ENCODE measurements at regions not wholly inside any gene's neighbourhood (a gene's known extent, or its start where the extent isn't known, plus 50 kb on each side); places are given as distances from the start of the nearest gene placed in this dataset.

DNA sequence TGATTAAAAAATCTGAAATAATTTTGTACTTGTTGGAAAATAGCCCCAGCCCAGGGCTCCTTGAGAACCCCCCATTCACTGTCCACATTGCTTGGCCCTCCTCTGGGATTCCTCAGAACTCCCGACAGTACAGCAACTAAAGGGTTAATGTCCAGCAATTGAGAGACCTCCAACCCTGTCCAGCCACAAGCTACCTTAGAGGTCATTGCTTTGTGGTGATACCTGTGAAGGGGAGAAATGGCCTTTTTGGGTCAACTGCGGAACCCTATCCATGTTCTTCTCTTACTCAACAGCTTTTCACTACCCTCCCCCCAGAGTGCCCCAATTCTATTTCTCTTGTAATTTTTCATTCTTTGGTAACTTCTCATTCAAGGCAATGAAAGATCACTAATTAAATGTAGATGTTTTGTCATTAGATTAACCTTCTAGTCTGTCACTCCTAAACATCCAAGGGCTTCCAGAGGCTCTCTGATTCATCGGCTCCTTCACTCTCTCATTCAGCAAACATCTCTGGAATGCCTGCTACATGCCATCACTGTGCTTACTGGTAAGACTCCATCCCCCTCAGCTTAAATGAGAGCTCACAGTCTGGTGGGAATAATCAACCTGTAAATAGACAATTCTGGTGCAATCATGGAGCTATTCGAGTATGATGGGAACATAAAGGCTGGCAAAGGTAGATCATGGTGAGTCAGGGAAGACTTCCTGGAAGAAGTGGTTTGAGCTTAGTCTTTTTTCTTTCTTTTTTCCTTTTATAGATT lies 241.4 kb upstream of the PGRMC2 start:
- DNase-seq (ENCODE audit: low read depth, low spot score), result no peak

DNA sequence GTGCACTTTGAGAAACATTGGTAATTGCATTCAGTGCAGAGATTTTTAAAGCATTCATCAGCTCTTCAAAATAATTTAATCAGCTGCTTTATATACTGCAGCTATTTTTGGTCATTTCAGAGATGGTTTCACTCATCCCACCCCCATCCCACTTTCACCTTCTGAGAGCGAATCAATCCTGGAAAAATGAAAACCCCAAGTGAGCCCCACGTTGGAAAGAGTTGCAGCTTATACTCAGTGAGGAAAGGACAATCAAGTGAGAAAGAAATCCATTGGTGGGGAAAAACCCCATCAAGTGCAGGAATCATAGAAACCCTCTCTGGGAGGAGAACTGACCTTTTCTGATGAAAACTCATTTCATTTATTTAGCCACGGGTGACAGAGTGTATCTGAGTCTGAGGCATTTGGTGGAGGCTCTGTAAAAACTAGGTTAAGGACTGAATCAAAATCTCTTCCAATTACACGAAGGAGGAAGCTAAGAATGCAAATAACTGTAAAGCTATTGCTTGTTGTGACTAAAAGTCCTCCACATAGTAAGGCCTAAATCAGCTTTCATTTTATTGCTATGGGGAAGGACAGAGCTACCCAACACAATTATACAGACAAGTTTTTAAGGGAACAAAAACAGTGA lies 240.4 kb upstream of the PGRMC2 start:
- no peak for DNase-seq (ENCODE audit: low read depth, low spot score)

DNA sequence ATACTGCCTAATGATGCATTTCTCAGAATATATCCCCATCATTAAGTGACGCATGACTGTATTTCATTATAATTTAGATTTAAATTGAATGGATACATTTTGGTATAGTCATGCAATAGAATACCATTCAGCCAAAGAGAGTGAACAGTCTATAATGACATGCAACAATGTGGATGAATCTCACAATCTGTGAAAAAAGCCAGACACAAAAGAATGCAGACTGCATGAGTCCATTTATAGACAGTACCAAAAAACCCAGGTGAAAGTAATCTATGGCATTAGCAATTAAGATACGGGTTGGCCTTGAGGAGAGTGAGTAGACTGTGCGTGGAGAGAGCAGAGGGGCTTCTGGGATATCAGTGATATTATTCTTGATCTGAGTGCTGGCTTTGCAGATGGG lies 239.7 kb upstream of the PGRMC2 start:
- no peak for DNase-seq (ENCODE audit: low read depth, low spot score)

DNA sequence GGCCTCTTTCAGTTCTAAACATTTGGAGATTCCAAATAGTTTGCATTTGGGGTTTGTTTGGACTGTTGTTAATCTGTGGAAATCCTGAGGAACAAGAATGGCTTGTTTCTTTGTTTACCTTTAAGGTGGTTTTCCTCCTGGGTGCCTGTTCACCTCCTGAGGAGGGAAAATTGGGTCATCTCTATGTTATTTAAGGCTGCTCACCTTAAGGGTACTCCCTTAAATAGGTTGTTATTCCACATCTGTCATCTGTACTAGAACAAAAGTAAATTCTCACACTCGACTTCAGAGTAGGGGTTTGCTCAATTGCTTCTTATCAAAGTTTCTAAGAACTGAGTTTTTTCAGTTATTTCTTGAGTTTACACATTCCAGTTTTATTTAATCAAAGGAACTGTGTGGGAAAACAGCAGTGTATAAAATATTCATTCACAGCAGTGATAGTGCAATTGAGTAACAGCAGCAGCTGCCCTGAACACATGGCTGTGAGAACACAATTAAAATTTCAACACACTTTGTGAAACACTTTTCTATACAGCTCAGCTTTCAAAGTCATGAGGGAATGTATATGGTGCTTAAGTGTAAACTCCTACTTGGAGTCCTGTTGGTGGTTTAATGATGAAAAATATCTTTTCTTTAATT lies 238.5 kb upstream of the PGRMC2 start:
- DNase-seq (ENCODE audit: low read depth, low spot score), result no peak

DNA sequence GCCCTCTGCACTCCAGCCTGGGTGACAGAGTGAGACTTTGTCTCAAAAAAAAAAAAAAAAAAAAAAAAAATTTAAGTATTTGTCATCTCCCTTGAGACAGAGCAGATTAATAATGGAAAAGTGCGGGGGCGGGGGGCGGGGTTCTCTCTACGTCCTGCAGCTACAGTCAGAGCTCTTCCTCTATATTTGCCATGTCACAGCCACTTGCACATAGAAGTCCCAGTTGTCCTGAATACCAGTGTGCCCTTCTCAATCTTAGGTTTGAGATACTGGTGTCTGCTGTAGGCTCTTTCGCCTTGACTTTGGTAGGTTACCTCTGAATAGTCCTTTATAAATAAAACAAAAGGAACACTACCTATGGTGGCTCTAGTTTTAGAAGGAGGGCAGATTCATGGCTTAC lies 237.8 kb upstream of the PGRMC2 start:
- no peak for DNase-seq (ENCODE audit: low read depth, low spot score)

DNA sequence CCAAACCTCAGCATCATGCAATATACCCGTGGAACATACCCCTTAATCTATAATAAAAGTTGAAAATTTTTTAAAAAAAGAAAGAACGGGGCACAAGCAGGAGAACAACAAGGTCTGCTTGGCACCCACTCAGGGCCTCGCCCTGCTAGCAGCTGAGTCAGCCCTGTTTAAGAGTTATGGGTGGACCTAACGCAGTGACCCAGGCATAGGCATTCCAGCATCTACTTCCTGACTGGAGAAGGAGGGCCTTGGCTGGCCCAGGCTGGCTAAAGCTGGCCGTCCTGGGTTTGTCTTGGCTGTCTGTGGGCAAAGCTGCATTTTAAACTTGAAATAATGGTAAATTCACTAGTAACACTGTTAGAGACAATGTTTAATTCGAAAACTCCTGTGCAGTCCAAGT lies 236.7 kb upstream of the PGRMC2 start:
- no peak for DNase-seq (ENCODE audit: low read depth, low spot score)

DNA sequence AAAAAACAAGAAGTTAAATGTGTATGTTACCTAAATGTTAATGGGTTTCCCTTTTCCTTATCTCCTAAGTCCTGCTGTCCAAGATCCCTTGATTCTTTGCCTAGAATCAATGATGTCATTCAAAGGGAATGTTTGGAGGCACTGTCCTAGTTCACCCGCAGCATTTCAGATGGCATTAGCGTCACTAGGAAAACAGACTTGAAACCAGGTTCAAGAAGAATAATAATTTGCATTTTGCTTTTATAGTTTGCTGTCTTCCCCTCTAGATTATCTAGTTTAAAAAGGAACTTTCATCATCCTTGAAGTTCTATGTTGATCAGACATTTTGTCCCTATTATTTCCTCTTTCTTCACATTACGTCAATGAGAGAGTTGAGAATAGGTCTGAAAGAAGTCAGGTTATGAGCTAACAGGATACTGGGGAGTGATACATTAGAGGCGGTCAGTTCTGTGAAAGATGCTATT lies 234.1 kb upstream of the PGRMC2 start:
- DNase-seq (ENCODE audit: low read depth, low spot score), result no peak

DNA sequence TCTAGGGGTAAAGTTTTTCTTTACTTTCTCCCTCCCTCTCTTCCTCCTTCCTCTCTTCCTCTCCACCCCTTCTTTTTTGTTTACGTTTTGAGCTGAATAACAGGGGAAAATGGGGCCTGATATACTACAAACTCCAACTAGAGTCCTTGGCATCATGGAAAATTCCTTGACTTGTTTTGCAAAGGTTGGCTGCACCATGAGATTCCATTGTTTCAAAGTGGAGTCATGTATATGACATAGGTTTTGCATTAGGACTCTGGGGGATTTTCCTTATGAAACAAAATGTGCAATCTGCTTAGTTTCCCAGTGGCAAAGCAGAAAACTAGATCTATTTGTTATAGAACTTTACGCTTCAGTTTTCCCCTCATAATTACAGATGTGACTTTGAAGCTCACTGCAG lies 233.5 kb upstream of the PGRMC2 start:
- no peak for DNase-seq (ENCODE audit: low read depth, low spot score)

DNA sequence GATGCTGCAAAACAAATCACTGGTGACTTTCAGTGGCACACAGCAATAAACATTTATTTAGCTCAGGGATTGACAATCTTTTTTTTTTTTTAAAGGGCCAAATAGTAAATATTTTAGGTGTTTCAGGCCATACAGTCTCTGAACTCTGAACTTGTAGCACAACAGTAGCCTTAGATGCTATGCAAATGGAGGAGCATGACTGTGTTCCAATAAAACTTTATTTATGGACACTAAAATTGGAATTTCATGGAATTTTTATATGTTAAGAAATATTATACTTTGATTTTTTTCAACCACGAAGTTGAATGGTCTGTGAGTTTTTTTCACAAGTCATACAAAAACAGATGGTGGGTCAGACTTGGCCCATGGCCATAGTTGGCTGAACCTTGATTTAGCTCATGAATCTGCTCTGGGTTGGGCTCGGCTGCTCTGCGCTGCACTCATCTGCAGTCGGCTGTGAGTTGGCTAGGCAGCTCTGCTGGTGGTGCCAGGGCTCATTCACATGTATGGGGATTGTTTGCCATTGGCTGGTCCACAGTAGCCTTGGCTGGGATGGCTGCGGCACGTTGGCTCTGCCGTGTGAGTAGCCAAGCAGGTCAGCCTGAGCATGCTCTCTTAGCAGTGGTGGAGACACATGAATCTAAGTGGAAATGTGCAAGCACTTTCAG lies 231.7 kb upstream of the PGRMC2 start:
- DNase-seq (ENCODE audit: low read depth, low spot score), result peak; percentile 40

DNA sequence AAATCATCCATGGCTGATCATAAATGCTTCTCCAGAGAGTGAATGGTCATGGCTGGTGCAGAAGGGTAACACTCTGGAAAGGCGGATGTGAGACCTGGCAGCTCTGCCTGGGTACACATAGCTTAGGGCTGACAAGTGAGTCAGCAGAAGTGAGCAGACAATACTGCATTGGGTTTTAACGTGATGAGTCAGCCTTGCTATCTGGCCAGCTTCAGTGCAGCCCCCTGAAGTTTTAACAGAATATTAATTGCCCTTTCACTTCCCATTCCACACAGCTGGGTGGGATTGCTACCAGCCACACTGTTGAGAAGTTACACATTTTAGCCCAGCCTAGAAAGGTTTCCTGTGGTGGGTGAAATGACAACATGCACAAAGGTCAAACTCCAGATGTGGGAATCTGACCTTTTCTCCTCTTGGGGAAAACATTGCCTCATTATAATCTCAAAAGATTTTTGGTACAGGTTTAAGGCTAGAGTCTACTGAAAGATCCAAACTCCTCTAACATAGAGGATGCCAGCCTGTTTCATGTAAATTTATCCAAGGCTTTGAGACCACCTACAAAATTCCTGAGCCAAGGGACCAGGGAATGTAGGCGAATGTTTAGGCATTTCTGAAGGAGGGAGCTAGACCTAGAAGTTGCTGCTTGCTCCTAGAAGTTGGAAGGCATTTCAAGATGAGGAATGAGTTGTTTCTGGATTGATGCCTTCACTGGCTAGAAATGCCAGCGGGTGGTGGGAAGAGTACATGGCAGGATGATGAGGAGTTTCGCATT lies 230.3 kb upstream of the PGRMC2 start:
- DNase-seq (ENCODE audit: low read depth, low spot score), result peak; percentile 94

DNA sequence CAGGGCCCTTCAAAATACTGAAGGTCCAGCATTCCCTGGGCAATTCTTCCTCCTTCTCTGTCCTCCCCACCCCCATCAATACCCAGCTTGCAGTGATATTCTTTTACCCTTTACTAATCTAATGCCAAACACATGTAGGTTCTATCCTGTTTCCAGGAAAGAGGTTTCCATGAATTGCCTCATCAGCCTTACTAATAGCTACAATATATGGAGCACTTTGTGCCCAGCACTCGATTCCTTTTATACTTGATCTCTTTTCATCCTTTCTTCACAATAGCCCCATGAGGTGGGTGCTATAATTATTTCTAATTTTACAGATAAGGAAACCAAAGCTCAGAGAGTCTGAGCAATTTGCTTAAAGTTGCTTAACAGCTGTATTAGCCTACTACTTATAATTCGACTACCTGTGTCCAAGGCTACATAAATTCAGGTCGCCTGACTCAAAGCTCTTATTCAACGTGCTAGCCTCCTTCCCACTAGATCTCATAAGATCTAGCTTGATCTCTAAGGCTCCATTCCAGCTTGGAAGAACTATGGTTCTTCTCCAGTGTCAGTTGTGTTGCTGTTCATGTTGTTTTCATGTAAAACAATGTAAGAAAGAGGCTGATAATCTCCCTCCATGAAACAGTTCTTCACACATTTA lies 229.6 kb upstream of the PGRMC2 start:
- DNase-seq (ENCODE audit: low read depth, low spot score), result no peak

DNA sequence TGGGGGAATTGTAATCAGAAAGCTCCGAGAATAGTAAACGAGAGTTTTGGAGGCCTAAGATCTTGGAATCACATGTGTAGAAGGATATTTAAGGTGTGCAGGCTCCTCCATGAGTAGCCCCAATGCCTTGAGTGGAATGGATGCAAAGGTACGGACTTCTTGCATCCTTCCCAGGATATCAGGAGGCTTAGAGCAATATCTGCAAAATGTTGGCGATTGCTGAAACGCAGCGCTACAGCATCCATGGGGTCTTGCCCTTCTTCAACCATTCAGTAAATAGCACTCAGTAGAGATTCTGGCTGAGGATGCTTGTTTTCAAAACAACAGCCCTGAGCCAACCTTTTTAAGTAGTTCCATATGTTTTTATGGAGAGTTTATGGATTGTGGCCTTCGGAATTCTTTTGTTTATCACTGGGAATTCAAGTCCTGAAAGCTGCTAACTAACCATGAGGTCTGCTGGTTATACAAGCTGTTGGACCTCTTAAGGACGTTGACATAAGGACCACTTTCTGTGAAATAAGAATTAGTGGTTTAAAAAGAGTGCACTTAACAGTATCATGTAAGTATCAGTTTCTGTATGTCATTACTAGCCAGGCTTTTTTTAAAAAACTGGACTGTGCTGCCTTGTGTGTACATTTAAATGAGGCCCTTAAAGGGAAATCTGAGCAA lies 228.8 kb upstream of the PGRMC2 start:
- peak; percentile 63 for DNase-seq (ENCODE audit: low read depth, low spot score)

DNA sequence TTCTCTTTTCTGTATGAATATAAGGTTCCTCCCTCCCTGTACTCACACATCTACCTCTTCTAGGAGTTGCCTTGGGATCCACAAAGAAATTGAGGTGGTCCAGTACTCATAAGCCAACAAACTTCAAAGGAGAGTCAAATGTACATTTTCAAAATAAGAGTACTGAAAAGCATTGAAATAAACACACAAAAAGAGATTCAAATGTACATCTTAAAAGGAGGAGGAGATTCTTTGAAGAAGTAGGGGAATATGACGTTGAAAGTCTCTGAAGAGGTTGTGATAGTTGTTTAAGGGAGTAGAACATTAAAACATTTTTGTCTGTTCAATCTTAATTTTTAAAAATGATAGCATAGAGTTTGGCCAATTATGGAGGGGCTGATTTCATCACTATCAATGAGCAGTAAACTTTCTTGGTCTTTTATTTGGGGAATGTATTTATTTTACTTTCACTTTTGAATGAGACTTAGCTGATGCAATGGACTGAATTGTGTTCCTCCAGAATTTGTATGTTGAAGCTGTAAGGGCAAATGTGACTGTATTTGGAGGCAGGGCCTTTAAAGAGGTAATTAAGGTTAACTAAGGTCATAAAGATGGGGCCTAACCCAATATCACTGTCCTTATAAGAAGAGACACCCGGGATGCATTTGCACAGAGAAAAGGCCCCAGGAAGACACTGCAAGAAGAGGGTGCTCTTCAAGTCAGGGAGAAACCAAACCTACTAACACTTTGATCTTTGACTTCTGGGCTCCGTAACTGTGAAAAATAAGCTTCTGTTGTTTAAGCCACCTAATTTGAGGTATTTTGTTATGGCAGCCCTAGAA lies 226.3 kb upstream of the PGRMC2 start:
- DNase-seq (ENCODE audit: low read depth, low spot score), result no peak

DNA sequence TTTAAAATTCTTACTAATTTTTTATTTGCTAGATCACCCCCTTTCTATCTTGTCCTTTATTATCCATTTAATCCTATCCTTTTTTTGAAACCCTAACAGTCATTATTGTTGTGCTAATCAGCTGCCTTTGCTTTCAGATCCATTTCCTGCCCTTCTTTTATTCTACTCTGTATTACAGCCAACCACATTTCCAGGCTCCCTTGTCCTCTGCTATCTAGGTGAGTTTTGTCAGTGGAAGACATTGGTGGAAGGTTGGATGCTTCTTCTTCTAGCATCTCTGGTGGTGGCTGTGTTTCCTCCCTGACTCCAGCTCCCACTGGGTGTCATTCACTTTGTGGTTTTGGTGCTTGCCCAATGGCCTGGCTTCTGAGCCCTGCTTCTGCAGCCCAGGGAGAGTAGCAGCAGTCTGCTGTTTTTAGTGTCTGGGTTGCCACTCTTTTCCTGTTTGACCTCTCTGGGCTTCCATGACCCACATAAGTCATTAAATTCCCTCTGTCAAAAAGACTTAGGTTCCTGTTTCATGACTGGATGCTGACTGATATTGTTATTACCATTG lies 225.2 kb upstream of the PGRMC2 start:
- DNase-seq (ENCODE audit: low read depth, low spot score), result no peak

DNA sequence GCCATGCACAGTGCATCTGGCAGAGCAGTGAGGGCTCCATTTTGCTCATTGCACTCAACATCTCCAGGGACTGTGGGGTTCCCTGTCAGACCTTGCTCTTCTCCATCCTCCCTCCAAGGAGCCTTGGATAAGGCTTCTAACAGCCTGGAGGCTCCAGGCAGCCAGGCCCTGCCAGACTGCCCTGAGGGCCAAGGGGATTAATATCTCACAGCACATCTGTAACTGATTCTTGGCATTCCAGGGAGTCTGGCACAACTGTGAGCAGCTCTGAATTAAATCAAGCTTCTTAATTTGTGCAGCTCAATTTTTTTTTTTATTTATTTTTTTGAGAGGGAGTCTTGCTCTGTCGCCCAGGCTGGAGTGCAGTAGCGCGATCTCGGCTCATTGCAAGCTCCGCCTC lies 224.5 kb upstream of the PGRMC2 start:
- DNase-seq (ENCODE audit: low read depth, low spot score), result no peak

DNA sequence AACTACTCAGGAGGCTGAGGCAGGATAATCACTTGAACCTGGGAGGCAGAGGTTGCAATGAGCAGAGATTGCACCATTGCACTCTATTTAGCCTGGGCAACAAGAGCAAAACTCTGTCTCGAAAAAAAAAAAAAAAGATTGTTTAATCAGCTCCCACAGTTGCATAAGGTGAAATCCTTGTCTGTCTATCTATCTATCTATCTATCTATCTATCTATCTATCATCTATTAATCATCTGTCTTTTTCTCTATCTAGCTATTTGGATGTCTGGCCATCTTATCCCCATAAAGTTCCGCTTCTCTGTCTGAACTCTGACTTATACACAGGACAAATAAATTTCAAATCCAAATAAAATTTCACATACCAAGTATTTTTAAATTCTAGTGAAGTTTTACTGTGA lies 223.2 kb upstream of the PGRMC2 start:
- DNase-seq (ENCODE audit: low read depth, low spot score), result no peak

DNA sequence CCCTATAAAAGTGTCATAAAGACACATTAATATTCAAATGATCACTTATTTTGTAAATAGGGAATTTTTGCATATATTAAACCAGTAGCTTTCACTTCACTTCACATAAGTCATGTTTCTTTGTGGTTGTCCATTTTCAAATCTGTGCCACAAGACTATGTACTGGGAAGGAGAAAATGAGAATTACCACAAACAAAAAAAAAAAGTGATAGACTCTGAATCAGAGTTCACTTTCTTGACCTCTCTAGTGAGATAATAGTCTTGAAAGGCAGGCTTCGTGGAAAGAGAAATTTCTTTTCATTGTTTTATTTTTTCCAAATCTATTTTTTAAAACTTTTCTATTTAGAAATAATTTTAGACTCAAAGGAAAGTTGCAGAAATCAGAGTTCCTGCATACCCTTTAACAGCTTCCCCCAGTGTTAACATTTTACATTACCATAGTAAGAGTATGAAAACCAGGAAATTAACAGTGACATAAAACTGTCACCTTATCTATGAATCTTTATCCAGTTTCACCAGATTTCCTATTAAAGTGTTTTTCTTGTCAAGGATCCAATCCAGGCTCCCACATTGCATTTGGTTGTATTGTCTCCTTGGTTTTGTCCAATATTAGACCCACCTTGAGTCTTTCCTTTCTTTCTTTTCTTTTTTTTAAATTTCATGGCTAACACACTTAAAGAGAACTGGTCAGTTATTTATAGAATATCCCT lies 215.4 kb upstream of the PGRMC2 start:
- DNase-seq (ENCODE audit: low read depth, low spot score), result no peak

DNA sequence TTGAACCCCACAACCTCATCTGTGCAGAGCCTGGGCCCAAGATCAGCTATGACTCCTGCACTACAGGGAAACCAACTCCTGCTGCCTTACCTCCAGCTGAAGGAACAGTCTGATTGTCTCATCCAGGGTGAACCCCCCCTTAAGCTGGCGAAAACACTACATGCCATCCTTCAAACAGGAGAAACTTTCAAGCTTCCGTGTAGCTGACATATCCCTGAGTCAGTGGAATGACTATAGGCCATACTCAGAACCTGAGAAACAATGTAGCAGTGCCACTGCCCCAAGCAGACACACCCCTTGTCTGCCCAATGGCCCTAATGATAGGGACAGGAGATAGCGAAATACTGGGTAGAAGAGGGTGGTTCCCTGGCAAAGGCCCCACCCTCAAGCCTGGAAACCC lies 213.6 kb upstream of the PGRMC2 start:
- no peak for DNase-seq (ENCODE audit: low read depth, low spot score)
